HEK293 (cell line): ENCODE measurements at regions not wholly inside any gene's neighbourhood (a gene's known extent, or its start where the extent isn't known, plus 50 kb on each side); places are given as distances from the start of the nearest gene placed in this dataset.

Experiments
- CTCF ChIA-PET: fragments of 350-600 bp; formaldehyde crosslinking; extraction: SDS; loops from one replicate; lab custom pipeline; 2021; ENCODE audit warnings: antibody characterized with exemption; lab: Yijun Ruan, JAX
- POLR2A ChIA-PET: fragments of 300-600 bp; formaldehyde crosslinking; extraction: SDS; loops from one replicate; lab custom pipeline; 2020; ENCODE audit warnings: antibody characterized with exemption, inconsistent platforms; lab: Yijun Ruan, JAX
- H3K27ac ChIP-seq: fragments of 200-500 bp; sonication (Bioruptor generic); 2 replicates; pipeline ENCODE4 v1.5.1; 2014; ENCODE audit warnings: low read depth, low read length, control low read depth, inconsistent platforms; ENCODE audit errors: extremely low read depth
- H3K36me3 ChIP-seq, 2 experiments: fragments of 200-500 bp in 1 of 2; sonication (Bioruptor generic) in 1 of 2; 1 replicate in 1 of 2; 2 replicates in 1 of 2; pipeline ENCODE4 v1.5.1; 2014 to 2017; ENCODE audit warnings: inconsistent platforms in 2 of 2, low read length in 2 of 2; ENCODE audit not compliant: control insufficient read depth in 2 of 2, insufficient read depth in 1 of 2
- H3K4me1 ChIP-seq: fragments of 200-500 bp; sonication (Bioruptor generic); 2 replicates; pipeline ENCODE4 v1.5.1; 2014; ENCODE audit warnings: mild to moderate bottlenecking, low read length, inconsistent platforms; ENCODE audit not compliant: control insufficient read depth, insufficient read depth
- H3K4me3 ChIP-seq: 2 replicates; pipeline ENCODE4 v1.5.1; 2011; ENCODE audit warnings: low read depth, mild to moderate bottlenecking, control low read depth, low read length, moderate library complexity
- H3K9me3 ChIP-seq: fragments of 200-500 bp; sonication (Bioruptor generic); 2 replicates; pipeline ENCODE4 v1.5.1; 2014; ENCODE audit warnings: low read depth, low read length, inconsistent platforms; ENCODE audit not compliant: control insufficient read depth, insufficient read depth
- GLI4 ChIP-seq: fragments of 450-650 bp; formaldehyde crosslinking; IDR thresholded peaks from 2 replicates; pipeline ENCODE4 v1.5.1; 2016; ENCODE audit warnings: missing biosample characterization, missing genetic modification characterization
- HIC1 ChIP-seq: fragments of 450-650 bp; formaldehyde crosslinking; IDR thresholded peaks from 2 replicates; pipeline ENCODE4 v1.5.1; 2016; ENCODE audit warnings: missing biosample characterization, missing genetic modification characterization
- HOXC10 ChIP-seq: sonication (generic); formaldehyde crosslinking; IDR thresholded peaks from 2 replicates; pipeline ENCODE4 v1.8.1; 2023; ENCODE audit warnings: mild to moderate bottlenecking, missing genetic modification reagents
- MEIS1 ChIP-seq: sonication (generic); formaldehyde crosslinking; IDR thresholded peaks from 2 replicates; pipeline ENCODE4 v1.8.1; 2022; ENCODE audit warnings: missing genetic modification reagents, mild to moderate bottlenecking, borderline replicate concordance
- SETDB1 ChIP-seq: IDR thresholded peaks from one replicate; pipeline ENCODE4 v1.6.1; 2017; ENCODE audit warnings: mild to moderate bottlenecking, low read length, moderate library complexity, mixed read lengths; ENCODE audit not compliant: insufficient read length
- ZBTB44 ChIP-seq: fragments of 450-650 bp; IDR thresholded peaks from 2 replicates; pipeline ENCODE4 v1.5.1; 2018; ENCODE audit warnings: missing biosample characterization, mild to moderate bottlenecking, missing genetic modification characterization
- ZNF114 ChIP-seq: fragments of 450-650 bp; formaldehyde crosslinking; IDR thresholded peaks from 2 replicates; pipeline ENCODE4 v1.5.0; 2017; ENCODE audit warnings: missing biosample characterization, missing genetic modification characterization
- ZNF133 ChIP-seq: fragments of 450-650 bp; formaldehyde crosslinking; IDR thresholded peaks from 2 replicates; pipeline ENCODE4 v1.5.1; 2016; ENCODE audit warnings: missing biosample characterization, missing genetic modification characterization
- ZNF302 ChIP-seq: fragments of 450-650 bp; formaldehyde crosslinking; IDR thresholded peaks from 2 replicates; pipeline ENCODE4 v1.5.1; 2016; ENCODE audit warnings: missing biosample characterization, missing genetic modification characterization, low read depth
- ZNF391 ChIP-seq: fragments of 450-650 bp; formaldehyde crosslinking; IDR thresholded peaks from 2 replicates; pipeline ENCODE4 v1.5.1; 2016; ENCODE audit warnings: low read depth, missing biosample characterization, missing genetic modification characterization, borderline replicate concordance
- ZNF433 ChIP-seq: fragments of 450-650 bp; formaldehyde crosslinking; IDR thresholded peaks from 2 replicates; pipeline ENCODE4 v1.5.1; 2016; ENCODE audit warnings: missing biosample characterization, missing genetic modification characterization, low read depth
- ZNF501 ChIP-seq: fragments of 450-650 bp; formaldehyde crosslinking; IDR thresholded peaks from 2 replicates; pipeline ENCODE4 v1.5.1; 2016; ENCODE audit warnings: missing biosample characterization, missing genetic modification characterization
- ZNF830 ChIP-seq: fragments of 450-650 bp; IDR thresholded peaks from 2 replicates; pipeline ENCODE4 v1.5.0; 2018; ENCODE audit warnings: missing biosample characterization, missing genetic modification characterization, low read depth, mild to moderate bottlenecking, moderate library complexity
- ZNF843 ChIP-seq: fragments of 450-650 bp; formaldehyde crosslinking; IDR thresholded peaks from 2 replicates; pipeline ENCODE4 v1.5.1; 2016; ENCODE audit warnings: missing biosample characterization, missing genetic modification characterization
- ZSCAN4 ChIP-seq: fragments of 450-650 bp; formaldehyde crosslinking; IDR thresholded peaks from 2 replicates; pipeline ENCODE4 v1.5.1; 2017; ENCODE audit warnings: missing biosample characterization, missing genetic modification characterization
- TF ChIP-seq, protein P1 (sequence below): fragments of 450-650 bp; formaldehyde crosslinking; IDR thresholded peaks from 2 replicates; pipeline ENCODE4 v1.5.1; 2016; ENCODE audit warnings: missing biosample characterization, missing genetic modification characterization
- TF ChIP-seq, protein P2 (sequence below): fragments of 450-650 bp; formaldehyde crosslinking; IDR thresholded peaks from 2 replicates; pipeline ENCODE4 v1.5.1; 2016; ENCODE audit warnings: missing biosample characterization, missing genetic modification characterization

DNA sequence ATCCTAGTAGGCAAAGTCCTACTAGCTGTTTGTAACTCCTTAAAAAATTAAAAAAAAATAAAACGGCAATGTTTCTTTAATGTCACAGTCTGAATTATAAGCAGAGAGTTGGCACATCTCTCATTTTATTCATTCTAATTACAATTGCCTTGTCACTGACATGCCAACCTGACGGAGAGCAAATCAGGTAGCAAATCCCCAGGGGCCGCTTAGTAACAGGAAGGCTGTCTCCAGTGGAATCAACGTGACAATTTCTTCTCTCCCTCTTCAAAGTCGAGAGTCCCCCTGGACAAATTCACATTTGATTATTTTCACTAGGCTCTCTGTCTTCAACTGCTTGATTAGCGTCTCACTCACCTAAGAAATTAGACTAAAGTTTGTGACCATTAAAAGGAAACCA lies 1598.9 kb upstream of the PIK3C3 start:
- ChIA-PET POLR2A (no interaction called here), CTCF (no interaction called here)
- H3K9me3 ChIP-seq, result no peaks in the 10 kb centered on the region
- H3K36me3 ChIP-seq, result no peaks in the 10 kb centered on the region
- H3K27ac ChIP-seq, result no peak overlapping the region
- H3K4me3 ChIP-seq, result no peak overlapping the region
- H3K4me1 ChIP-seq, result no peaks in the 10 kb centered on the region
- no peak for TF ChIP-seq HIC1 (tag by site-specific recombination)
- TF ChIP-seq ZNF133 (tag by site-specific recombination), result no peak
- no peak for TF ChIP-seq ZBTB44 (tag by site-specific recombination)
- no peak for TF ChIP-seq SETDB1
- TF ChIP-seq, protein P1, sequence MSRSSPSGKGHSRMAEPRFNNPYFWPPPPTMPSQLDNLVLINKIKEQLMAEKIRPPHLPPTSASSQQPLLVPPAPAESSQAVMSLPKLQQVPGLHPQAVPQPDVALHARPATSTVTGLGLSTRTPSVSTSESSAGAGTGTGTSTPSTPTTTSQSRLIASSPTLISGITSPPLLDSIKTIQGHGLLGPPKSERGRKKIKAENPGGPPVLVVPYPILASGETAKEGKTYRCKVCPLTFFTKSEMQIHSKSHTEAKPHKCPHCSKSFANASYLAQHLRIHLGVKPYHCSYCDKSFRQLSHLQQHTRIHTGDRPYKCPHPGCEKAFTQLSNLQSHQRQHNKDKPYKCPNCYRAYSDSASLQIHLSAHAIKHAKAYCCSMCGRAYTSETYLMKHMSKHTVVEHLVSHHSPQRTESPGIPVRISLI (tag by site-specific recombination), result no peak
- no peak for TF ChIP-seq ZNF843 (tag by site-specific recombination)
- no peak for TF ChIP-seq ZNF830 (tag by site-specific recombination)
- TF ChIP-seq GLI4 (tag by site-specific recombination), result no peak

- ChIA-PET CTCF (no interaction called here), POLR2A (no interaction called here)
- no peak overlapping the region for H3K27ac ChIP-seq
These were observed 1599.3 kb upstream of the PIK3C3 start for GRCh38 chr18:40355726-40356125.

GRCh38 chr18:40348196-40348595 lies 1606.8 kb upstream of the PIK3C3 start:
- CTCF ChIA-PET, result interaction anchor here (0.6 kb wide), 1 partner anchor 1586 kb away, joined by 4 read pairs; no protein-coding TSS in a partner anchor
- H3K9me3 ChIP-seq, result no peaks in the 10 kb centered on the region
- no peaks in the 10 kb centered on the region for H3K4me1 ChIP-seq
- POLR2A ChIA-PET, result no interaction called here
- no peak overlapping the region for H3K4me3 ChIP-seq
- TF ChIP-seq, protein P2, sequence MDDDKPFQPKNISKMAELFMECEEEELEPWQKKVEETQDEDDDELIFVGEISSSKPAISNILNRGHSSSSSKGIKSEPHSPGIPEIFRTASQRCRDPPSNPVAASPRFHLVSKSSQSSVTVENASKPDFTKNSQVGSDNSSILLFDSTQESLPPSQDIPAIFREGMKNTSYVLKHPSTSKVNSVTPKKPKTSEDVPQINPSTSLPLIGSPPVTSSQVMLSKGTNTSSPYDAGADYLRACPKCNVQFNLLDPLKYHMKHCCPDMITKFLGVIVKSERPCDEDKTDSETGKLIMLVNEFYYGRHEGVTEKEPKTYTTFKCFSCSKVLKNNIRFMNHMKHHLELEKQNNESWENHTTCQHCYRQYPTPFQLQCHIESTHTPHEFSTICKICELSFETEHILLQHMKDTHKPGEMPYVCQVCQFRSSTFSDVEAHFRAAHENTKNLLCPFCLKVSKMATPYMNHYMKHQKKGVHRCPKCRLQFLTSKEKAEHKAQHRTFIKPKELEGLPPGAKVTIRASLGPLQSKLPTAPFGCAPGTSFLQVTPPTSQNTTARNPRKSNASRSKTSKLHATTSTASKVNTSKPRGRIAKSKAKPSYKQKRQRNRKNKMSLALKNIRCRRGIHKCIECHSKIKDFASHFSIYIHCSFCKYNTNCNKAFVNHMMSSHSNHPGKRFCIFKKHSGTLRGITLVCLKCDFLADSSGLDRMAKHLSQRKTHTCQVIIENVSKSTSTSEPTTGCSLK (tag by site-specific recombination), result no peak
- TF ChIP-seq ZNF391 (tag by site-specific recombination), result no peak
- no peak for TF ChIP-seq ZSCAN4
- no peak for TF ChIP-seq ZNF302 (tag by site-specific recombination)
- no peak overlapping the region for H3K27ac ChIP-seq
- H3K36me3 ChIP-seq, result no peaks in the 10 kb centered on the region

More at GRCh38 chr18:40355726-40356125, 1599.3 kb upstream of the PIK3C3 start:
- Histone ChIP-seq H3K9me3 (no peaks in the 10 kb centered on the region), H3K4me3 (no peak overlapping the region), H3K36me3 (no peaks in the 10 kb centered on the region), H3K4me1 (no peaks in the 10 kb centered on the region)
- TF ChIP-seq ZNF114 (tag by site-specific recombination) (no peak), MEIS1 (no peak), ZNF433 (tag by site-specific recombination) (no peak), ZNF501 (tag by site-specific recombination) (no peak), HOXC10 (CRISPR knock-in tag) (no peak)
